ENCODE measurements at regions not wholly inside any gene's neighbourhood (a gene's known extent, or its start where the extent isn't known, plus 50 kb on each side); places are given as distances from the start of the nearest gene placed in this dataset.
"Not testable (repeated sequence)": the region's sequence is repeated elsewhere in the genome, so short reads cannot be mapped to it uniquely, and the experiment has no call there.

- no peak overlapping the region for H3K27ac ChIP-seq (ENCODE audit: extremely low read depth, low read depth, low read length)
- H3K36me3 ChIP-seq (ENCODE audit: control insufficient read depth in 2 of 2, insufficient read depth in 1 of 2, low read length in 2 of 2): no peaks in the 10 kb centered on the region
- ChIA-PET CTCF (no interaction called here), POLR2A (no interaction called here)
- TF ChIP-seq YY1 (tag by site-specific recombination; IDR thresholded peaks at IDR 0.05) (no peak), ZIC2 (tag by site-specific recombination; IDR thresholded peaks at IDR 0.05) (no peak), ZNF670 (tag by site-specific recombination; IDR thresholded peaks at IDR 0.05; ENCODE audit: low read depth) (no peak), ZNF701 (tag by site-specific recombination; IDR thresholded peaks at IDR 0.05) (no peak), ZNF398 (tag by site-specific recombination; IDR thresholded peaks at IDR 0.05) (no peak), ZNF664 (tag by site-specific recombination; IDR thresholded peaks at IDR 0.05) (no peak), ZNF654 (tag by site-specific recombination; IDR thresholded peaks at IDR 0.05; ENCODE audit: low read depth) (no peak), ZNF707 (tag by site-specific recombination; IDR thresholded peaks at IDR 0.05) (no peak), ZBTB48 (tag by site-specific recombination; IDR thresholded peaks at IDR 0.05) (no peak), ZNF138 (tag by site-specific recombination; IDR thresholded peaks at IDR 0.05; ENCODE audit: borderline replicate concordance) (no peak), SCRT1 (tag by site-specific recombination; IDR thresholded peaks at IDR 0.05; ENCODE audit: borderline replicate concordance) (no peak)
- TF ChIP-seq, protein P1, sequence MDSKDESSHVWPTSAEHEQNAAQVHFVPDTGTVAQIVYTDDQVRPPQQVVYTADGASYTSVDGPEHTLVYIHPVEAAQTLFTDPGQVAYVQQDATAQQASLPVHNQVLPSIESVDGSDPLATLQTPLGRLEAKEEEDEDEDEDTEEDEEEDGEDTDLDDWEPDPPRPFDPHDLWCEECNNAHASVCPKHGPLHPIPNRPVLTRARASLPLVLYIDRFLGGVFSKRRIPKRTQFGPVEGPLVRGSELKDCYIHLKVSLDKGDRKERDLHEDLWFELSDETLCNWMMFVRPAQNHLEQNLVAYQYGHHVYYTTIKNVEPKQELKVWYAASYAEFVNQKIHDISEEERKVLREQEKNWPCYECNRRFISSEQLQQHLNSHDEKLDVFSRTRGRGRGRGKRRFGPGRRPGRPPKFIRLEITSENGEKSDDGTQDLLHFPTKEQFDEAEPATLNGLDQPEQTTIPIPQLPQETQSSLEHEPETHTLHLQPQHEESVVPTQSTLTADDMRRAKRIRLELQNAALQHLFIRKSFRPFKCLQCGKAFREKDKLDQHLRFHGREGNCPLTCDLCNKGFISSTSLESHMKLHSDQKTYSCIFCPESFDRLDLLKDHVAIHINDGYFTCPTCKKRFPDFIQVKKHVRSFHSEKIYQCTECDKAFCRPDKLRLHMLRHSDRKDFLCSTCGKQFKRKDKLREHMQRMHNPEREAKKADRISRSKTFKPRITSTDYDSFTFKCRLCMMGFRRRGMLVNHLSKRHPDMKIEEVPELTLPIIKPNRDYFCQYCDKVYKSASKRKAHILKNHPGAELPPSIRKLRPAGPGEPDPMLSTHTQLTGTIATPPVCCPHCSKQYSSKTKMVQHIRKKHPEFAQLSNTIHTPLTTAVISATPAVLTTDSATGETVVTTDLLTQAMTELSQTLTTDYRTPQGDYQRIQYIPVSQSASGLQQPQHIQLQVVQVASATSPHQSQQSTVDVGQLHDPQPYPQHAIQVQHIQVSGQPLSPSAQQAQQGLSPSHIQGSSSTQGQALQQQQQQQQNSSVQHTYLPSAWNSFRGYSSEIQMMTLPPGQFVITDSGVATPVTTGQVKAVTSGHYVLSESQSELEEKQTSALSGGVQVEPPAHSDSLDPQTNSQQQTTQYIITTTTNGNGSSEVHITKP (tag by site-specific recombination; IDR thresholded peaks at IDR 0.05): no peak
- no peak overlapping the region for H3K4me3 ChIP-seq (ENCODE audit: low read depth, low read length)
- no peaks in the 10 kb centered on the region for H3K9me3 ChIP-seq (ENCODE audit: control insufficient read depth, insufficient read depth, low read depth, low read length)
- H3K4me1 ChIP-seq (ENCODE audit: control insufficient read depth, insufficient read depth, low read length): no peaks in the 10 kb centered on the region
These were observed 437.3 kb downstream of the NSUN3 start for GRCh38 chr3:94500146-94500545.

GRCh38 chr3:94507354-94507753, 444.5 kb downstream of the NSUN3 start:
- H3K36me3 ChIP-seq (ENCODE audit: control insufficient read depth in 2 of 2, insufficient read depth in 1 of 2, low read length in 2 of 2); H3K27ac ChIP-seq (ENCODE audit: extremely low read depth, low read depth, low read length); H3K4me3 ChIP-seq (ENCODE audit: low read depth, low read length); H3K4me1 ChIP-seq (ENCODE audit: control insufficient read depth, insufficient read depth, low read length); H3K9me3 ChIP-seq (ENCODE audit: control insufficient read depth, insufficient read depth, low read depth, low read length); POLR2A ChIA-PET; CTCF ChIA-PET: not testable (repeated sequence)

DNA sequence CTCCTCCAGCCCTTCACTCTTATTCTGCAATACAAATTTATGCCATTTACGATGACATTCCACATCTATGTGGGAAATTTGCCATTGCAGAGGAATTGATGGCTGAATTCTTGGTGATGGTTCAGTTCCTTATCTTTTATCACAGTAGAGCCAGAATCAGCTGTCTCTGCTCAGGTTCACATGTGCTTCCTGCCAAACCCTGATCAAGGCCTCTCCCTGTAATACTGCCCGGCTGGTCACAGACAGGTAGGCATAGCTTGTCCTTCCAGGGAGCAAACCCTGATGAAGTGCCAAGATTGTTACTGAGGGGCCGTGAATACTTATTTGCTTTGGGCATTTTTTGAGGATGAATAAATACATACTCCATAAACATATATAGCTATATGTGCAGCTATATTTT, 450.0 kb downstream of the NSUN3 start:
- Histone ChIP-seq H3K9me3 (ENCODE audit: control insufficient read depth, insufficient read depth, low read depth, low read length) (no peaks in the 10 kb centered on the region), H3K27ac (ENCODE audit: extremely low read depth, low read depth, low read length) (no peak overlapping the region), H3K36me3 (ENCODE audit: control insufficient read depth in 2 of 2, insufficient read depth in 1 of 2, low read length in 2 of 2) (no peaks in the 10 kb centered on the region), H3K4me3 (ENCODE audit: low read depth, low read length) (no peak overlapping the region), H3K4me1 (ENCODE audit: control insufficient read depth, insufficient read depth, low read length) (no peaks in the 10 kb centered on the region)
- ChIA-PET POLR2A (no interaction called here), CTCF (no interaction called here)
- TF ChIP-seq ZNF324 (tag by site-specific recombination; IDR thresholded peaks at IDR 0.05) (no peak), ZFP41 (tag by site-specific recombination; IDR thresholded peaks at IDR 0.05; ENCODE audit: borderline replicate concordance) (no peak)

DNA sequence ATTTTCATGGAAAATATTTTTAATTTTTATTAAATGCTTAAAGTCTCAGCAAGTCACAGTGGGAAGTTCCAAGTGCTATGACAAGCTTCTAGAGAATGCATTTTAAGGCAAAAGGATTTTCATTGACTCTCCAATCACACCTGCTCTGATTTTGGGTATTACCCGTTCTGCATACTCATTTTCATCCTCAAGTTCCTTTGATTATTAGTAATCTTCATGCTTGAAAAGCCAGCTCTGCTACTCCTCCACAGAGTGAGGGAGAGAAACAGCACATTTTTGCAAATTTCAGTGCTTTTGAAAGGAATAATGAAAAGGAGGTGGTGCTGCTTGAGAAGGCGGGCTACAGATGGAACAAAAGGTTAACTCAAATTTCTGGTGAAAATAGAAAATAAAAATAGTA, 450.7 kb downstream of the NSUN3 start:
- H3K9me3 ChIP-seq (ENCODE audit: control insufficient read depth, insufficient read depth, low read depth, low read length): no peaks in the 10 kb centered on the region
- H3K27ac ChIP-seq (ENCODE audit: extremely low read depth, low read depth, low read length): no peak overlapping the region
- ChIA-PET POLR2A (no interaction called here), CTCF (no interaction called here)
- H3K4me1 ChIP-seq (ENCODE audit: control insufficient read depth, insufficient read depth, low read length): no peaks in the 10 kb centered on the region
- H3K36me3 ChIP-seq (ENCODE audit: control insufficient read depth in 2 of 2, insufficient read depth in 1 of 2, low read length in 2 of 2): no peaks in the 10 kb centered on the region
- no peak overlapping the region for H3K4me3 ChIP-seq (ENCODE audit: low read depth, low read length)
- TF ChIP-seq ZNF350 (tag by site-specific recombination; IDR thresholded peaks at IDR 0.05) (no peak), ZNF146 (tag by site-specific recombination; IDR thresholded peaks at IDR 0.05) (no peak), ZNF530 (tag by site-specific recombination; IDR thresholded peaks at IDR 0.05; ENCODE audit: low read depth) (no peak), PBX3 (CRISPR knock-in tag; IDR thresholded peaks at IDR 0.05) (no peak), ZNF707 (tag by site-specific recombination; IDR thresholded peaks at IDR 0.05) (no peak), REPIN1 (tag by site-specific recombination; IDR thresholded peaks at IDR 0.05; ENCODE audit: low read depth) (no peak), FEZF1 (tag by site-specific recombination; IDR thresholded peaks at IDR 0.05) (no peak), ZNF426 (tag by site-specific recombination; IDR thresholded peaks at IDR 0.05) (no peak), ZNF548 (tag by site-specific recombination; IDR thresholded peaks at IDR 0.05) (no peak)
- TF ChIP-seq, protein P2, sequence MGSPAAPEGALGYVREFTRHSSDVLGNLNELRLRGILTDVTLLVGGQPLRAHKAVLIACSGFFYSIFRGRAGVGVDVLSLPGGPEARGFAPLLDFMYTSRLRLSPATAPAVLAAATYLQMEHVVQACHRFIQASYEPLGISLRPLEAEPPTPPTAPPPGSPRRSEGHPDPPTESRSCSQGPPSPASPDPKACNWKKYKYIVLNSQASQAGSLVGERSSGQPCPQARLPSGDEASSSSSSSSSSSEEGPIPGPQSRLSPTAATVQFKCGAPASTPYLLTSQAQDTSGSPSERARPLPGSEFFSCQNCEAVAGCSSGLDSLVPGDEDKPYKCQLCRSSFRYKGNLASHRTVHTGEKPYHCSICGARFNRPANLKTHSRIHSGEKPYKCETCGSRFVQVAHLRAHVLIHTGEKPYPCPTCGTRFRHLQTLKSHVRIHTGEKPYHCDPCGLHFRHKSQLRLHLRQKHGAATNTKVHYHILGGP (tag by site-specific recombination; IDR thresholded peaks at IDR 0.05): no peak

All from HEK293 (cell line).